GM23338 (cell line): ENCODE measurements at regions not wholly inside any gene's neighbourhood (a gene's known extent, or its start where the extent isn't known, plus 50 kb on each side); places are given as distances from the start of the nearest gene placed in this dataset.
"Not testable (repeated sequence)": the region's sequence is repeated elsewhere in the genome, so short reads cannot be mapped to it uniquely, and the experiment has no call there.

Experiments used
- ATAC-seq: fragments of 200-7000 bp; cut with Tn5 transposase; 3 replicates; pipeline ENCODE4 v1.9.1; 2020
- DNase-seq: peaks from one replicate; pipeline ENCODE4 v3.0.0-alpha.2; 2015; ENCODE audit warnings: low spot score
- H2AFZ ChIP-seq: fragments of 200-600 bp; sonication (generic); 2 replicates; pipeline ENCODE4 v1.8.0; 2016; ENCODE audit warnings: antibody characterized with exemption, mild to moderate bottlenecking, moderate library complexity
- H3F3A ChIP-seq: fragments of 200-600 bp; sonication (generic); replicated peaks from 2 replicates; pipeline ENCODE4 v1.8.0; 2017; ENCODE audit warnings: antibody characterized with exemption, mixed run types, low read depth
- H3K27ac ChIP-seq: fragments of 200-600 bp; sonication (generic); 2 replicates; pipeline ENCODE4 v1.6.1; 2016; ENCODE audit warnings: low read depth
- H3K27me3 ChIP-seq: fragments of 200-600 bp; sonication (generic); 2 replicates; pipeline ENCODE4 v1.8.0; 2016; ENCODE audit warnings: mild to moderate bottlenecking, mixed run types, moderate library complexity; ENCODE audit not compliant: insufficient read depth
- H3K36me3 ChIP-seq: fragments of 200-600 bp; sonication (generic); 2 replicates; pipeline ENCODE4 v1.8.0; 2016; ENCODE audit warnings: mild to moderate bottlenecking; ENCODE audit not compliant: insufficient read depth
- H3K4me1 ChIP-seq: fragments of 200-600 bp; sonication (generic); 2 replicates; pipeline ENCODE4 v1.8.0; 2016; ENCODE audit warnings: mild to moderate bottlenecking, moderate library complexity; ENCODE audit not compliant: insufficient read depth
- H3K4me2 ChIP-seq: fragments of 200-600 bp; sonication (generic); 2 replicates; pipeline ENCODE4 v1.7.1; 2017; ENCODE audit warnings: mixed run types
- H3K4me3 ChIP-seq: fragments of 200-600 bp; sonication (generic); 2 replicates; pipeline ENCODE4 v1.6.1; 2016; ENCODE audit warnings: mixed run types
- H3K79me2 ChIP-seq: fragments of 200-600 bp; sonication (generic); replicated peaks from 2 replicates; pipeline ENCODE4 v1.8.0; 2017; ENCODE audit warnings: mild to moderate bottlenecking; ENCODE audit not compliant: insufficient read depth
- H3K9me2 ChIP-seq: fragments of 200-600 bp; sonication (generic); 2 replicates; pipeline ENCODE4 v1.8.0; 2017; ENCODE audit not compliant: insufficient read depth
- H4K20me1 ChIP-seq: fragments of 200-600 bp; sonication (generic); replicated peaks from 2 replicates; pipeline ENCODE4 v1.8.0; 2017; ENCODE audit warnings: mild to moderate bottlenecking; ENCODE audit not compliant: insufficient read depth
- H3K27ac Mint-ChIP-seq: 2 replicates; pipeline ENCODE4 v1.8.0; 2020; ENCODE audit warnings: inconsistent platforms, mild to moderate bottlenecking, moderate library complexity, mixed read lengths
- H3K27me3 Mint-ChIP-seq: 3 replicates; pipeline ENCODE4 v1.8.0; 2022; ENCODE audit warnings: low read depth, mild to moderate bottlenecking, moderate library complexity, mixed read lengths, inconsistent platforms; ENCODE audit not compliant: insufficient read depth, poor library complexity
- H3K36me3 Mint-ChIP-seq: 3 replicates; pipeline ENCODE4 v1.8.0; 2021; ENCODE audit warnings: low read depth, mild to moderate bottlenecking, inconsistent platforms, moderate library complexity, mixed read lengths
- H3K4me1 Mint-ChIP-seq: 3 replicates; pipeline ENCODE4 v1.8.0; 2020; ENCODE audit warnings: mild to moderate bottlenecking, inconsistent platforms, mixed read lengths
- H3K4me3 Mint-ChIP-seq: 3 replicates; pipeline ENCODE4 v1.8.0; 2021; ENCODE audit warnings: moderate library complexity, mild to moderate bottlenecking, inconsistent platforms, mixed read lengths
- H3K9me3 Mint-ChIP-seq: 3 replicates; pipeline ENCODE4 v1.8.0; 2020; ENCODE audit warnings: moderate library complexity, mild to moderate bottlenecking, inconsistent platforms, mixed read lengths
- EZH2phosphoT487 ChIP-seq: fragments of 200-600 bp; sonication (generic); IDR thresholded peaks from one replicate; pipeline ENCODE4 v1.8.1; 2018; ENCODE audit warnings: antibody characterized with exemption; ENCODE audit not compliant: unreplicated experiment
- JUNB ChIP-seq: IDR thresholded peaks from one replicate; pipeline ENCODE4 v1.6.1; 2016; ENCODE audit warnings: antibody characterized with exemption; ENCODE audit not compliant: unreplicated experiment
- NANOG ChIP-seq: IDR thresholded peaks from 2 replicates; pipeline ENCODE4 v1.6.1; 2016; ENCODE audit warnings: antibody characterized with exemption, borderline replicate concordance
- POLR2AphosphoS5 ChIP-seq: IDR thresholded peaks from 2 replicates; pipeline ENCODE4 v1.6.1; 2016; ENCODE audit warnings: antibody characterized with exemption, low read depth
- STAT1 ChIP-seq: IDR thresholded peaks from one replicate; pipeline ENCODE4 v1.6.1; 2016; ENCODE audit warnings: antibody characterized with exemption; ENCODE audit not compliant: unreplicated experiment
- ZNF114 ChIP-seq: fragments of 250-450 bp; sonication (Bioruptor Pico); IDR thresholded peaks from 2 replicates; pipeline ENCODE4 v1.5.0; 2020; ENCODE audit warnings: mild to moderate bottlenecking, moderate library complexity
- ZNF331 ChIP-seq: fragments of 250-450 bp; sonication (Bioruptor Pico); IDR thresholded peaks from 2 replicates; pipeline ENCODE4 v1.5.0; 2020; ENCODE audit warnings: low read depth, mild to moderate bottlenecking, moderate library complexity
- TF ChIP-seq, protein P1 (sequence below): IDR thresholded peaks from one replicate; pipeline ENCODE4 v1.6.1; 2018; ENCODE audit warnings: antibody characterized with exemption; ENCODE audit not compliant: unreplicated experiment
- TF ChIP-seq, protein P2 (sequence below), 2 experiments: fragments of 200-600 bp in 1 of 2; sonication (generic) in 1 of 2; conservative IDR thresholded peaks; 2 replicates each; pipeline versions ENCODE4 v1.5.1 to v1.6.1; 2016 to 2017; ENCODE audit warnings: antibody characterized with exemption in 2 of 2, low read depth in 2 of 2, mild to moderate bottlenecking in 2 of 2, moderate library complexity in 1 of 2
- TF ChIP-seq, protein P3 (sequence below): IDR thresholded peaks from 2 replicates; pipeline ENCODE4 v1.6.1; 2016; ENCODE audit warnings: antibody characterized with exemption
- TF ChIP-seq, protein P4 (sequence below): fragments of 250-450 bp; sonication (Bioruptor Pico); IDR thresholded peaks from 2 replicates; pipeline ENCODE4 v1.5.0; 2020; ENCODE audit warnings: mild to moderate bottlenecking, moderate library complexity

DNA sequence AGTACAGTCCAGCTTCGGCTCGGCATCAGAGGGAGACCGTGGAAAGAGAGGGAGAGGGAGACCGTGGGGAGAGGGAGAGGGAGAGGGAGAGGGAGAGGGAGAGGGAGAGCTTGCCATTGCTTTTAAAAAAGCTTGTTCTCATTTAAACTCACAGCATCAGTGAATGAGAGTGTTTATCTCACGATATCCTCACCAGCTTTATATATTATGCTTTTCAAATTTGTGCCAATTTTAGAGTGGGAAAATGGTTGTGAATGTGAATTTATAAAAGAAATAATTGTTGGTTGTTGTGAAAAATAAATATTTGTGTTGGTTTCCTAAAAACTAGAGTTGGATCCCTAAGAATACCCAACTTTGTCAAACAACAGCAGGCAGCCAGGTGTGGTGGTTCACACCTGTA lies 170.1 kb downstream of the NRN1 start:
- not testable (repeated sequence) for H3K36me3 ChIP-seq, ATAC-seq, H3K27ac Mint-ChIP-seq, H3K4me1 Mint-ChIP-seq, H3K4me1 ChIP-seq, H3K4me3 Mint-ChIP-seq, DNase-seq, H3K4me2 ChIP-seq, H3K79me2 ChIP-seq, H3K36me3 Mint-ChIP-seq, H2AFZ ChIP-seq, H3F3A ChIP-seq, H3K27me3 ChIP-seq, H4K20me1 ChIP-seq, H3K4me3 ChIP-seq, H3K9me2 ChIP-seq, H3K27ac ChIP-seq
- Mint-ChIP-seq H3K27me3 (peaks cover 13% of the 10 kb centered on the region), H3K9me3 (peaks cover 28% of the 10 kb centered on the region)

DNA sequence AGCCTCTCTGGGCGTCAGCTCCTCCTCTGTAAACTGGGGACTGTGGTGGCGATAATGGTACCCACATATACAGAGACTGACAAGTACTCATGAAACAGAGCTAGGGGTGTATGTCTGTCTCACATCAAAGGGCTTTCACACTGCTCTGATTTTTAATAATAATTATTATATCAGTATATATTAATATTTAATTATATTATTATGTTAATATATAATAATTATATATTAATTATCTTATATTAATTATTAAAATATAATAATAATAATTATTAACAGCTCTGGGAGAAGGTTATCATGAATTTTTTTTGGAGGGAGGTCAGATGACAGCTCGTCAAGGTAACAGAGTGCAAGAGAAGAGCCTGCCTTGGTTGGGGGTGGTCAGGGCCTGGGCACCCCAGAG lies 173.6 kb downstream of the NRN1 start:
- peaks cover 25% of the 10 kb centered on the region for H3K9me3 Mint-ChIP-seq
- H2AFZ ChIP-seq = no peak overlapping the region
- no peak for TF ChIP-seq POLR2AphosphoS5
- TF ChIP-seq STAT1 = no peak
- TF ChIP-seq ZNF114 (CRISPR knock-in tag) = no peak
- no peak for TF ChIP-seq ZNF331 (CRISPR knock-in tag)
- TF ChIP-seq, protein P1, sequence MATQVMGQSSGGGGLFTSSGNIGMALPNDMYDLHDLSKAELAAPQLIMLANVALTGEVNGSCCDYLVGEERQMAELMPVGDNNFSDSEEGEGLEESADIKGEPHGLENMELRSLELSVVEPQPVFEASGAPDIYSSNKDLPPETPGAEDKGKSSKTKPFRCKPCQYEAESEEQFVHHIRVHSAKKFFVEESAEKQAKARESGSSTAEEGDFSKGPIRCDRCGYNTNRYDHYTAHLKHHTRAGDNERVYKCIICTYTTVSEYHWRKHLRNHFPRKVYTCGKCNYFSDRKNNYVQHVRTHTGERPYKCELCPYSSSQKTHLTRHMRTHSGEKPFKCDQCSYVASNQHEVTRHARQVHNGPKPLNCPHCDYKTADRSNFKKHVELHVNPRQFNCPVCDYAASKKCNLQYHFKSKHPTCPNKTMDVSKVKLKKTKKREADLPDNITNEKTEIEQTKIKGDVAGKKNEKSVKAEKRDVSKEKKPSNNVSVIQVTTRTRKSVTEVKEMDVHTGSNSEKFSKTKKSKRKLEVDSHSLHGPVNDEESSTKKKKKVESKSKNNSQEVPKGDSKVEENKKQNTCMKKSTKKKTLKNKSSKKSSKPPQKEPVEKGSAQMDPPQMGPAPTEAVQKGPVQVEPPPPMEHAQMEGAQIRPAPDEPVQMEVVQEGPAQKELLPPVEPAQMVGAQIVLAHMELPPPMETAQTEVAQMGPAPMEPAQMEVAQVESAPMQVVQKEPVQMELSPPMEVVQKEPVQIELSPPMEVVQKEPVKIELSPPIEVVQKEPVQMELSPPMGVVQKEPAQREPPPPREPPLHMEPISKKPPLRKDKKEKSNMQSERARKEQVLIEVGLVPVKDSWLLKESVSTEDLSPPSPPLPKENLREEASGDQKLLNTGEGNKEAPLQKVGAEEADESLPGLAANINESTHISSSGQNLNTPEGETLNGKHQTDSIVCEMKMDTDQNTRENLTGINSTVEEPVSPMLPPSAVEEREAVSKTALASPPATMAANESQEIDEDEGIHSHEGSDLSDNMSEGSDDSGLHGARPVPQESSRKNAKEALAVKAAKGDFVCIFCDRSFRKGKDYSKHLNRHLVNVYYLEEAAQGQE = no peak
- TF ChIP-seq, protein P2, sequence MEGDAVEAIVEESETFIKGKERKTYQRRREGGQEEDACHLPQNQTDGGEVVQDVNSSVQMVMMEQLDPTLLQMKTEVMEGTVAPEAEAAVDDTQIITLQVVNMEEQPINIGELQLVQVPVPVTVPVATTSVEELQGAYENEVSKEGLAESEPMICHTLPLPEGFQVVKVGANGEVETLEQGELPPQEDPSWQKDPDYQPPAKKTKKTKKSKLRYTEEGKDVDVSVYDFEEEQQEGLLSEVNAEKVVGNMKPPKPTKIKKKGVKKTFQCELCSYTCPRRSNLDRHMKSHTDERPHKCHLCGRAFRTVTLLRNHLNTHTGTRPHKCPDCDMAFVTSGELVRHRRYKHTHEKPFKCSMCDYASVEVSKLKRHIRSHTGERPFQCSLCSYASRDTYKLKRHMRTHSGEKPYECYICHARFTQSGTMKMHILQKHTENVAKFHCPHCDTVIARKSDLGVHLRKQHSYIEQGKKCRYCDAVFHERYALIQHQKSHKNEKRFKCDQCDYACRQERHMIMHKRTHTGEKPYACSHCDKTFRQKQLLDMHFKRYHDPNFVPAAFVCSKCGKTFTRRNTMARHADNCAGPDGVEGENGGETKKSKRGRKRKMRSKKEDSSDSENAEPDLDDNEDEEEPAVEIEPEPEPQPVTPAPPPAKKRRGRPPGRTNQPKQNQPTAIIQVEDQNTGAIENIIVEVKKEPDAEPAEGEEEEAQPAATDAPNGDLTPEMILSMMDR (conservative IDR thresholded peaks at IDR 0.05; ENCODE audit: low read depth in 2 of 2) = no peak
- no peak for TF ChIP-seq NANOG
- TF ChIP-seq, protein P3, sequence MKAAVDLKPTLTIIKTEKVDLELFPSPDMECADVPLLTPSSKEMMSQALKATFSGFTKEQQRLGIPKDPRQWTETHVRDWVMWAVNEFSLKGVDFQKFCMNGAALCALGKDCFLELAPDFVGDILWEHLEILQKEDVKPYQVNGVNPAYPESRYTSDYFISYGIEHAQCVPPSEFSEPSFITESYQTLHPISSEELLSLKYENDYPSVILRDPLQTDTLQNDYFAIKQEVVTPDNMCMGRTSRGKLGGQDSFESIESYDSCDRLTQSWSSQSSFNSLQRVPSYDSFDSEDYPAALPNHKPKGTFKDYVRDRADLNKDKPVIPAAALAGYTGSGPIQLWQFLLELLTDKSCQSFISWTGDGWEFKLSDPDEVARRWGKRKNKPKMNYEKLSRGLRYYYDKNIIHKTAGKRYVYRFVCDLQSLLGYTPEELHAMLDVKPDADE = no peak
- no peak for TF ChIP-seq JUNB
- TF ChIP-seq, protein P4, sequence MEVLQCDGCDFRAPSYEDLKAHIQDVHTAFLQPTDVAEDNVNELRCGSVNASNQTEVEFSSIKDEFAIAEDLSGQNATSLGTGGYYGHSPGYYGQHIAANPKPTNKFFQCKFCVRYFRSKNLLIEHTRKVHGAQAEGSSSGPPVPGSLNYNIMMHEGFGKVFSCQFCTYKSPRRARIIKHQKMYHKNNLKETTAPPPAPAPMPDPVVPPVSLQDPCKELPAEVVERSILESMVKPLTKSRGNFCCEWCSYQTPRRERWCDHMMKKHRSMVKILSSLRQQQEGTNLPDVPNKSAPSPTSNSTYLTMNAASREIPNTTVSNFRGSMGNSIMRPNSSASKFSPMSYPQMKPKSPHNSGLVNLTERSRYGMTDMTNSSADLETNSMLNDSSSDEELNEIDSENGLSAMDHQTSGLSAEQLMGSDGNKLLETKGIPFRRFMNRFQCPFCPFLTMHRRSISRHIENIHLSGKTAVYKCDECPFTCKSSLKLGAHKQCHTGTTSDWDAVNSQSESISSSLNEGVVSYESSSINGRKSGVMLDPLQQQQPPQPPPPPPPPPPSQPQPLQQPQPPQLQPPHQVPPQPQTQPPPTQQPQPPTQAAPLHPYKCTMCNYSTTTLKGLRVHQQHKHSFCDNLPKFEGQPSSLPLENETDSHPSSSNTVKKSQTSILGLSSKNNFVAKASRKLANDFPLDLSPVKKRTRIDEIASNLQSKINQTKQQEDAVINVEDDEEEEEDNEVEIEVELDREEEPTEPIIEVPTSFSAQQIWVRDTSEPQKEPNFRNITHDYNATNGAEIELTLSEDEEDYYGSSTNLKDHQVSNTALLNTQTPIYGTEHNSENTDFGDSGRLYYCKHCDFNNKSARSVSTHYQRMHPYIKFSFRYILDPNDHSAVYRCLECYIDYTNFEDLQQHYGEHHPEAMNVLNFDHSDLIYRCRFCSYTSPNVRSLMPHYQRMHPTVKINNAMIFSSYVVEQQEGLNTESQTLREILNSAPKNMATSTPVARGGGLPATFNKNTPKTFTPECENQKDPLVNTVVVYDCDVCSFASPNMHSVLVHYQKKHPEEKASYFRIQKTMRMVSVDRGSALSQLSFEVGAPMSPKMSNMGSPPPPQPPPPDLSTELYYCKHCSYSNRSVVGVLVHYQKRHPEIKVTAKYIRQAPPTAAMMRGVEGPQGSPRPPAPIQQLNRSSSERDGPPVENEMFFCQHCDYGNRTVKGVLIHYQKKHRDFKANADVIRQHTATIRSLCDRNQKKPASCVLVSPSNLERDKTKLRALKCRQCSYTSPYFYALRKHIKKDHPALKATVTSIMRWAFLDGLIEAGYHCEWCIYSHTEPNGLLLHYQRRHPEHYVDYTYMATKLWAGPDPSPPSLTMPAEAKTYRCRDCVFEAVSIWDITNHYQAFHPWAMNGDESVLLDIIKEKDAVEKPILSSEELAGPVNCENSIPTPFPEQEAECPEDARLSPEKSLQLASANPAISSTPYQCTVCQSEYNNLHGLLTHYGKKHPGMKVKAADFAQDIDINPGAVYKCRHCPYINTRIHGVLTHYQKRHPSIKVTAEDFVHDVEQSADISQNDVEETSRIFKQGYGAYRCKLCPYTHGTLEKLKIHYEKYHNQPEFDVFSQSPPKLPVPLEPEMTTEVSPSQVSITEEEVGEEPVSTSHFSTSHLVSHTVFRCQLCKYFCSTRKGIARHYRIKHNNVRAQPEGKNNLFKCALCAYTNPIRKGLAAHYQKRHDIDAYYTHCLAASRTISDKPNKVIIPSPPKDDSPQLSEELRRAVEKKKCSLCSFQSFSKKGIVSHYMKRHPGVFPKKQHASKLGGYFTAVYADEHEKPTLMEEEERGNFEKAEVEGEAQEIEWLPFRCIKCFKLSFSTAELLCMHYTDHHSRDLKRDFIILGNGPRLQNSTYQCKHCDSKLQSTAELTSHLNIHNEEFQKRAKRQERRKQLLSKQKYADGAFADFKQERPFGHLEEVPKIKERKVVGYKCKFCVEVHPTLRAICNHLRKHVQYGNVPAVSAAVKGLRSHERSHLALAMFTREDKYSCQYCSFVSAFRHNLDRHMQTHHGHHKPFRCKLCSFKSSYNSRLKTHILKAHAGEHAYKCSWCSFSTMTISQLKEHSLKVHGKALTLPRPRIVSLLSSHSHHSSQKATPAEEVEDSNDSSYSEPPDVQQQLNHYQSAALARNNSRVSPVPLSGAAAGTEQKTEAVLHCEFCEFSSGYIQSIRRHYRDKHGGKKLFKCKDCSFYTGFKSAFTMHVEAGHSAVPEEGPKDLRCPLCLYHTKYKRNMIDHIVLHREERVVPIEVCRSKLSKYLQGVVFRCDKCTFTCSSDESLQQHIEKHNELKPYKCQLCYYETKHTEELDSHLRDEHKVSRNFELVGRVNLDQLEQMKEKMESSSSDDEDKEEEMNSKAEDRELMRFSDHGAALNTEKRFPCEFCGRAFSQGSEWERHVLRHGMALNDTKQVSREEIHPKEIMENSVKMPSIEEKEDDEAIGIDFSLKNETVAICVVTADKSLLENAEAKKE = no peak
- TF ChIP-seq EZH2phosphoT487 = no peak

More for the DNA sequence above, 173.6 kb downstream of the NRN1 start:
- DNase-seq (no peak), ATAC-seq (no peak)
- Mint-ChIP-seq H3K4me1 (peaks cover 5% of the 10 kb centered on the region; the same call in 1 of the 3 replicates), H3K4me3 (no peak overlapping the region), H3K36me3 (peaks cover 8% of the 10 kb centered on the region; the same call in 2 of the 3 replicates), H3K27me3 (peaks cover 6% of the 10 kb centered on the region), H3K27ac (no peak overlapping the region)
- H4K20me1 ChIP-seq = no peaks in the 10 kb centered on the region
- H3K79me2 ChIP-seq = no peaks in the 10 kb centered on the region
- H3K4me1 ChIP-seq = no peaks in the 10 kb centered on the region
- no peak overlapping the region for H3K4me2 ChIP-seq
- no peak overlapping the region for H3K4me3 ChIP-seq
- no peaks in the 10 kb centered on the region for H3K9me2 ChIP-seq
- no peaks in the 10 kb centered on the region for H3F3A ChIP-seq
- H3K36me3 ChIP-seq = no peaks in the 10 kb centered on the region
- H3K27me3 ChIP-seq = no peaks in the 10 kb centered on the region
- no peak overlapping the region for H3K27ac ChIP-seq
